HG03521 (cell line): ENCODE measurements at regions not wholly inside any gene's neighbourhood (a gene's known extent, or its start where the extent isn't known, plus 50 kb on each side); places are given as distances from the start of the nearest gene placed in this dataset.
"Not testable (repeated sequence)": the region's sequence is repeated elsewhere in the genome, so short reads cannot be mapped to it uniquely, and the experiment has no call there.

Experiments used
- ATAC-seq: cut with Tn5 transposase; IDR thresholded peaks from one replicate; pipeline ENCODE4 v1.9.1; 2021; ENCODE audit warnings: mild to moderate bottlenecking, moderate library complexity; ENCODE audit not compliant: unreplicated experiment

DNA sequence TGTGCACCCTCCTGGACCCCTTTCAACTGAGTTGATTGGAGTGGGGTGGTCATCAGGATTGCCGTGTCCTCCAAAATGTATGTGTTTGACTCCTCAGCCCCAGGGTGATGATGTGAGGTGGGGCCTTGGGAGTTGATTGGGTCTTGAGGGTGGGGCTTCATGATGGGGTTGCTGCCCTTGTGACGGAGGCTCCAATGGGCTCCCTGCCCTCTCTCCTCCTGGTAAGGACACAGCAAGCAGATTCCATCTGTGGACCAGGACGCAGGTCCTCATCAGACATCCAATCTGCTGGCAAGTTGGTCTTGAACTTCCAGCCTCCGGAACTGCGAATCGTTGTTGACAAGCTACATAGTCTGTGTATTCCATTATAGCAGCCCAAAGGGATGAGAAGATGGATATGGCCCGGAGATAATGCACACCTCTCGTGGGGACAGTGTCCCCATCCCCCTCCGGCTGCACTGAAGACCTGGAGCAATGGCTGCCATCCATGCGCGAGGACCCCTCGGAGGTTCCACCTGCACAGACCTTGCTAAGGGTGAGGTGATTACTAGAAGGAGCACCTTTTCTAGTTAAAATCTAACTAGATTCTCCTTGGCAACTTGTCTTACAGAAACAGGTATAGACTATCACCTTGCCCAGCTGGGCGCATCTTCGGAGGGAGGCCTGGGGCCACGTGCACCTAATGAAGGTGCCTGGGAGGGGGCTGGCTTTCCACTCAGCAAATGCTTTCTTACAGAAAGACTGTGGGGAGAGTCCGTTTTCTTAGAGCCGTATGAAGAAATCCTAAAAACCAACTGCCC, 75.7 kb upstream of the IRX4 start:
- ATAC-seq = no peak

DNA sequence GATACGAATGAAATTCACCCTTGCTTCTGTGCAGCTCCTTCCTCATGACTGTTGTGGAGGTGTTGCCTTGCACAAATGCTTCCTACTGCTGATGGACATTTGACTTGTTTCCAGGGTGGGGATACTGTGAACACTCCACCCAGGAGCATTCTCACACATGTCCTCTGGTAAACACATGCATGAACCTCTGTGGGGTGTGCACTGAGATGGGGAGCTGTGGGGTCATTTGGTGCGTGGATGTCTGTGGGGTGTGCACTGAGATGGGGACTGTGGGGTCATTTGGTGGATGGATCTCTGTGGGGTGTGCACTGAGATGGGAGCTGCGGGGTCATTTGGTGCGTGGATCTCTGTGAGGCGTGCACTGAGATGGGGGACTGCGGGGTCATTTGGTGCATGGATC, 72.9 kb upstream of the IRX4 start:
- no peak for ATAC-seq

DNA sequence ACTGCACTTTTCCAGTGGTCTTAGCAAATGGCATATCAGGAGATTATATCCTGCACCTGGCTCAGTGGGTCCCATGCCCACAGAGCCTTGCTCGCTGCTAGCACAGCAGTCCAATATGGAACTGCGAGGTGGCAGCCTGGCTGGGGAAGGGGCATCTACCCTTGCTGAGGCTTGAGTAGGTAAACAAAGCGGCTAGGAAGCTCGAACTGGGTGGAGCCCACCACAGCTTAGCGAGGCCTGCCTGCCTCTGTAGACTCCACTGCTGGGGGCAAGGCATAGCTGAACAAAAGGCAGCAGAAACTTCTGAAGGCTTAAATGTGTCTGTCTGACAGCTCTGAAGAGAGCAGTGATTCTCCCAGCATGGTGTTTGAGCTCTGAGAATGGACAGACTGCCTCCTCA, 71.0 kb upstream of the IRX4 start:
- ATAC-seq = not testable (repeated sequence)

DNA sequence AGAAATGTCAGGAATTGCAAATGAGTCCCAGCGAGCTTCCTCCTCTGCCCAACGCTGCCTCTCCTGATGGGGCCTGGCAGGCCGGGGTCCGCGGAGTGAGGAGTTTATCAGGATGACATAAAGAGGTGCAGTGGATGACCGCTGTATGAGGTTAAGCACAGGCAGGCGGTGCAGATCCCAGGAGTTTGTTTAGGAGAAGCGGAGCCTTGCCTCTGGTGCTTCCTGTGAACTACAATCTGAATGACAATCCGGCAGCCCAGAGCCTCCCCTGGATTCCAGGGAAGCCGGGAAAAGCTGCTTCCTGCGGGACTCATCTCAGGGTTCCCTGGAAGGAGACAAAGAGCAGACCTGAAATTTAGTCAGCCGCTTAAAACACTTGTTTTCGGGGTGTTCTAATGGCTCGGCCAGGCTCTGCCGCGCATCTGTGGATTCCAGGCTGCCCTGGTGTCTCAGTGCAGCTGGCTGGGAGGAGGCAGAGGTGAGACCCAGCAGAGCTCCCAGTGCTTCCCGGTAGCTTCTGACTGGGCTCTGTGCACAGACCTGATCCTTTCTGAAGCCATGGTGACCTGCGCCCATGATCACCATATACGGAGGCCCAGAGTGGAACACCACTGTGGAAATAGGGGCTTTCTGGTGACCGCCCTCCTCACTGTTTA, 69.8 kb upstream of the IRX4 start:
- no peak for ATAC-seq

DNA sequence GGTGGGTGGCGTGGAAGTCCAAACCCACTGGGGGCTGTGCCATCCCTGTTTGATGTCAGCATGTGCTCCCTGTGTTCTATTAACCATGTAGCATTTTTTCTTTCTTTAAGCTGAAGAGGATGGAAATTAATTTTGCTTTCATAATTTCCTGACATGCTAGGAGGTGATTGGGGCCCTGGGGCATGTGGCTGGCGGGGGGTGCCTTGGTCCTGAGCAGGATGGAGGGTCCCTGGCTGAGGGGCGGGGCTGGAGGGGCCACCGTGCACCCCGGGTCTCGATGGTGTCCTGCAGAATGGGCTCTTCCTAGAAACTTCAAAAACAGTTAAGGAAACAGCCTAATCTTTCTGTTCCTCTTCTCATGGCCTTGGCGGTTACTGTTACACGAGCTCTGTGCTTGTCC, 69.3 kb upstream of the IRX4 start:
- ATAC-seq = no peak

DNA sequence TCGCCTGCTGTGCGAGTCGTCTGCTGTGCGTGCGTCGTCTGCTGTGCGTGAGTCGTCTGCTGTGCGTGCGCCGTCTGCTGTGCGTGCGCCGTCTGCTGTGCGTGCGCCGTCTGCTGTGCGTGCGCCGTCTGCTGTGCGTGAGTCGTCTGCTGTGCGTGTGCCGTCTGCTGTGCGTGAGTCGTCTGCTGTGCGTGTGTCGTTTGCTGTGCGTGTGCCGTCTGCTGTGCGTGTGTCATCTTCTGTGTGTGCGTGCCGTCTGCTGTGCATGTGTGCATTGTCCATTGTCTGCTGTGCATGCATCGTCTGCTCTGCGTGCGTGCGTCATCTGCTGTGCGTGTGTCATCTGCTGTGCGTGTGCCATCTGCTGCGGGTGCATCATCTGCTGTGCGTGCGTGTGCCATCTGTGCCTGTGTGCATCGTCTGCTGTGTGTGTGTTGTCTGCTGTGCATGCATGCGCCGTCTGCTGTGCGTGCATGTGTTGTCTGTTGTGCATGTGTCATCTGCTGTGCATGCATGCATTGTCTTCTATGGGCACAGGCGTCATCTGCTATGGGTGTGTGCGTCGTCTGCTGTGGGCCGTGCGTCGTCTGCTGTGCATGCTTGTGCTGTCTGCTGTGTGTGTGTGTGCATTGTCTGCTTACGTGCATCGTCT, 68.6 kb upstream of the IRX4 start:
- ATAC-seq = no peak

DNA sequence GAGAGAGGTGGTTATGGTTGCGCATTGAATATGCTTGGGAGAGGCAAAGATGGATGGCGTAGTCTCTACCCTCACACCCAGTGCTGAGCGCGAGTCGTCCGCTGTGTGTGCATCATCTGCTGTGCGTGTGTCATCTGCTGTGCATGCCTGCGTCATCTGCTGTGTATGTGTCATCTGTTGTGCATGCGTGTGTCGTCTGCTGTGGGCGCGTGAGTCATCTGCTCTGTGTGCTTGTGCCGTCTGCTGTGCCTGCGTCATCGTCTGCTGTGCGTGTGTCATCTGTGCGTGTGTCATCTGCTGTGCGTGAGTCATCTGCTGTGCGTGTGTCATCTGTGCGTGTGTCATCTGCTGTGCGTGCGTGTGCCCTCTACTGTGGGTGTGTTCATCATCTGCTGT, 68.0 kb upstream of the IRX4 start:
- ATAC-seq = no peak

DNA sequence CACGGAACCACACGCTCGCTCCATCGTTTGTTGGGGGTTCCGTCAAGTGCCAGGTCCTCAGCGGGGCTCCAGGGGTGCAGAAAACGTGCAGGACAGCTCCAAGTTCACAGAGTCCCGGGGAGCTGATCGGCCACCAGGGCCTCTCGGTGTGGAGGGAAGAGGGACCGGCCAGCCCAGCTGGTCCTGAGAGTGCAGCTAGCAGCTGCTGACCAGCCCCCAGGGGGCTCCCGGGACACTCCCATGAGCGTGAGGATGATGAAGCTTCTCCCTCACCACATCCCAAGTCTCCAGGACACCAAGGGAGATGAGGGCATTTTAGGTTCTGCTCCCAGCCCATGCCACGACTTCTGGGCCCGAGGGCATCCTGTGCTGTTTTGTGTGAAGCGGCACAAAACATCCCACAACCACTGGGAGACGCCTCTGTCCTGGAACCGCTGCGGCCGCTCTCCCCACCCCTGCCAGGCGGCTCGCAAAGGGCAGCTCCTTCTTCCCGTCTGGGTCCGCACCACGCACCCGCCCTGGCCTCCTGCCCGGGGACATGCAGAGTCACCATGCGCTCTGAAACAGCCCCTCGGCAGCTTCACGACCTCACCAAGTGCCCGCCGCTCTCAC, 67.5 kb upstream of the IRX4 start:
- no peak for ATAC-seq

DNA sequence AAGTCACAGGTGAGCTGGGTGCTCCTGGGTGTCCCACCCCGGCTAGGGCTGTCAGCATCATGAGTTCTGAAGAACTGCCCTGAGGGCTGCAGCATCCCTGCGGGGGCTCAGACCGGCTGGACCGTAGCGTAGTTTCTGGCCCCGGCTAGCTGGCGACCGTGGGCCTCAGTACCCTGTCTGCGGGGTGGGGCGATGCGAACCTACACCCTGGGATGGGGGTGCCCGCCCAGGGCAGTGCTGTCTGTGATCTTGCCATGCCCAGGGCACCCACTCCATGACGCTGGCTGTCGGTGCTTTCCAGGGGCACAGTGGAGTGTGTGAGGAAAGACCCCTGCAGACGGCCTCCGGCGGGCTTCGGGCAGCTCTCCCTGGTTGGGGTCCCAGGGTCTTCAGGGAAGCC, 66.5 kb upstream of the IRX4 start:
- no peak for ATAC-seq

DNA sequence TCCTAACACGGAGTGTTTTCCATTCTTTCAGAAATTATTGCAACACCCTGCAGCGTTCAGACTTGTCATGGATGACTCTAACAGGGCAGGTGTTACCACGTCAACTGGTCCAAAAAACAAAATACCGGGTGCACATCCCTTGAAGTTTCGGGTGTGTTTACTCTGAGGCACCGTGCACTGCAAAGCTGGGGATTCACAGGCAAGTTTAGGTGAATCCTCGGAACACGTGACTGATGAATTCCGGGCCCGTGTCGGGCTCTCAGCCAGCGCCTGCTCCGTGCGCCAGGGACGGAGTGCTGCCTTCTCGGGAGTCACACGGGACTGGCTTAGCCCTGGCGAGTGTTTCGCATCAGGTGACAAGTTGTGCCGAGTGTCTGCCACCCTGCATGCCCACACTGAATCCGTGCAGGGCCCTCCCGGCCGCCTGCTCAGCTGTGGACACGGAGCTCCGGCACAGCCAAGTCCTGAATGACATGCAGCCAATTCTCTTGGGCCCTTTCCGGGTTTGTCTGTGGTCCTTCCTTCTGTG, 66.0 kb upstream of the IRX4 start:
- ATAC-seq = no peak

DNA sequence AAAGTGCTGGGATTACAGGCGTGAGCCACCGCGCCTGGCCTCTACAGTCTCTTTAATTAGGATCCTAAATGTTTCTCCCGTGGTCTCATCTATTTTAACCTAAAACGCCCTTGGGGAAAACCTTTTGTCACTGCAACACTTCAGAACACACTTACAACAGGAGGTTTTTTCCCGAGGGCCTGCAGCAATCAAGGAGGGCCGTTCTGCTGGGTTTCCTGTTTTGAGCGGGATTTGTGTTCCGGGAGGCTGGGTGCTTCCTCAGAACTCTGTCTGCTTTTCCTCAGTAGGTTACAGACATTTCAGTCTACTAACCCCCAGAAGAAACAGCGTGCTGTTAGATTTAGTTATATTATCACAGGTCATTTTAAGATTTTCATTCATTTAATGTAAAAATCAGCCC, 65.4 kb upstream of the IRX4 start:
- no peak for ATAC-seq

DNA sequence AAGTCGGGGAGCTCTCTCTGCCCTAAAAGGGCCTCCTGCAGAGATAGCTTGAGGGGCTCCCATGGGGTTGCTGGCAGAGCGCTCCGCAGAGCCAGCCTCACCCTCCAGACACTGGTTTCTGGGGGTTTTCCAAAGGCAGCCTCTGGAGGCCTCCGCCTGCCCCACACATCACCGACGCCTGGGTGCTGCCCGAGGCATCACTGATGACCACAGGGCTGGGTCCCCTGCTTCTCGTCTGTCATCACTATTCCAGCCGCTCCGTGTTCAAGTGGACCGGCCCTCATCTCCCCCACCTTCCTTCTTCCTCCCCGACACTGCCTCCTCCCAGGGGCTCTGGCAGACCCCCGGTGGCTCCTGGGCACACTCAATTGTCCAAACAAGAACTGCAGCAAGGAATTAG, 64.1 kb upstream of the IRX4 start:
- no peak for ATAC-seq

DNA sequence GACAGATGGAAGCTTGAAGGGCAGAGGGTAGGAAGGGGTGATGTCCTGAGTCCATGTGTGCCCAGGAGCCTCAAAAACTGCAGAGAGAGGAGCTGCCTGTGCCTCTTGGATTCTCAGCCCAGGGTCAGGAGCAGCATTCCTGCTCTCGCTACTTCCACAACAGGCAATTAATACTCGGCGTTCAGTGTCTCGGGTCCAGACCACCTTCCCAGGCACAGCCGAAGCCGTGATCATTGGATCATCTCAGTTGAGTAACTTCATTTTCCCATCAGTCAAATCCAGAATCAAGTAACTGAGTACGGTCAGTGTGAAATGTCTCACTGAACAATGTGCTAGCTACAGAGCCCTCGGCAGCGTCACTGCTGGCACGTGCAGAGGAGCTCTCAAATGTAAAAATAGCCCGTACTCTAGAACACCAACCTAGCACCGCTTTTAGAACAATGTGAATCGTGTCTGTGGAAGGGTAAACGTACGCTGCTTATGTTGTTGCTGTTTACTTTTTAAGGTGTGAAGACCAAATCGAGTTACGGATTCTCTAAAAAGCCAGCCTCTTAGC, 63.5 kb upstream of the IRX4 start:
- ATAC-seq = no peak

DNA sequence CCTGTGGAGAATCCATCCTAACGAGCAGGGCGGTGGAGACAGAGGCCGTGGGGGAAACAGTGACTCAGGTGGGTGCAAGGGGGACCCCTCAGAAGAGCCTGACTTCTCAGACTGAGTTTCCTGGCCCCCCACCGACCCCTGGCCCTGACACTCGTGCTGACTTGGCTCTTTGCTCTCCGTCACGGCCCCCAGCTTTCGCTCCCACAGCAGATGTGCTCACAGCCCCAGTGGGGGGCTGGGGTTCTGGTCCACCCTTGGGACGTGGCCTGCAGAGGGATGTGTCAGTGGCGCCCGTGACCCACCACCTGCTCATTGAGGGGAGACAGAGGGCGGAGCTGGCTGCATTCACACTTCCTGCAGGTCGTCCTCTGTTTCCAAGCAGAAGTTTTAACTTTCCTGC, 62.9 kb upstream of the IRX4 start:
- ATAC-seq = no peak

DNA sequence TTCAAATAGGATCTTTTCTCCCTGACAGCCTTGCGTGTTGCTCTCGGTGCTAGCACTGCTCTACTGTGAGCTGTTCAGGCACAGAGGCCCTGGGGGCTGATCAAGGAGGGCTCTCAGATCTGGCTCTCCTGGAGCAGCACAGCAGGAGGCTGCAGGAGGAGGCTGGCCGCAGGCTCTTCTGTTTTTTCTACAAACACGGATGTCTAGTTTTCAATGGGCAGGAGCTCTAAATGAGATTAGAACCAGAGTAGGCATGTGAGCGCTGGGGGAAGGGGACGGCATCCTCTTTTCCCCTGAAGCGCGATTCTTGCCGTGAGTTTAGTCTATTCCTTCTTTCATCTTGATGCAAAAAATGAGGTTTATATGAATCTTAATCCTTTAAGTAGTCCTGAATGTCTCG, 61.7 kb upstream of the IRX4 start:
- no peak for ATAC-seq

DNA sequence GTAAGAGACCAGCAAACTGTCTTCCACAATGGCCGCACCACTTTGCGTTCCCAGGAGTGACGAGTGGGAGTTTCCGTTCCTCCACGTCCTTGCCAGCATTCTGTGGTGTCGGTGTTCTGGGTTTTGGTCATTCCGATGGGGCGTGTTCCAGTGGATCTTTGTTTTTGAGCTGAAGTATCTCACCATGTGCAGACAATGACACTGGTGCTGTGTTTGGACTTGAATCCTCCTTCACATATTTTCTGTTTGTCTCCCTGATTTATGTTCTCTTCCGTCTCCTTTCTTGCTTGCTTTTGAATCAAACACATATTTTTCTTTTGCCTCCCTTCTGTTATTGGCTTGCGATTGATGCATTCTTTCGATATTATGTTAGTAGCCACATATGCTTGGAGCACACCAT, 60.8 kb upstream of the IRX4 start:
- ATAC-seq = no peak

DNA sequence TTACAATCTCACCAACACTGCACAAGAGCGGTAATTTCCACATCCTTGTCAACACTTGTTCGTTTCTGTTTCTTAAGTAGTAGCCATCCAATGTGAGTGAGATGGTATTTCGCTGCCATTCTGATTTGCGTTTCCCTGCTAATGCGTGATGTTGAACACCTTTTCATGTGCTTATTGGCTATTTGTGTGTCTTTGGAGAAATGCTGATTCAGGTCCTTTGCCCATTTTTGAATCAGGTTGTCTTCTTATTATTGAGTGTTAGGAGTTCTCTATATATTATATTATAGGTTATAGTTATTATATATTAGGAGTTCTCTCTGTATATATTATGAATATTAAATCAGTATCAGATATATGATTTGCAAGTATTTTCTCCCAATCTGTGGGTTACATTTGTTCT, 59.9 kb upstream of the IRX4 start:
- ATAC-seq = no peak

DNA sequence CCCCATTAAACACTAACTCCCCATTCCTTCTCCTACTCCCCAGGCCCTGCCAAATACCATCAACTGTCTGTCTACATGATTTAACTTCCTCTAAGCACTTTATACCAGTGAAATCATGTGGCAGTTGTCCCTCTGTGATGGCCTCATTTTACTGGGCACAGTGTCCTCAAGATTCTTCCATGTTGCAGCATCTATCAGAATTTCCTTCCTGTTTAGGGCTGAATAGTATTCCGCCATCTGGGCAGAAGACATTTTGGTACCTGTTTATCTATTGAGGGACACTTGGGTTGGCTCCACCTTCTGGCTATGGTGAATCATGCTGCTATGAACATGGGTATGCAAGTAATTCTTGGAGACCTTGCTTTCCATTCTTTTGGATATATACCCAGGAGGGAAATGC, 59.4 kb upstream of the IRX4 start:
- ATAC-seq = no peak

DNA sequence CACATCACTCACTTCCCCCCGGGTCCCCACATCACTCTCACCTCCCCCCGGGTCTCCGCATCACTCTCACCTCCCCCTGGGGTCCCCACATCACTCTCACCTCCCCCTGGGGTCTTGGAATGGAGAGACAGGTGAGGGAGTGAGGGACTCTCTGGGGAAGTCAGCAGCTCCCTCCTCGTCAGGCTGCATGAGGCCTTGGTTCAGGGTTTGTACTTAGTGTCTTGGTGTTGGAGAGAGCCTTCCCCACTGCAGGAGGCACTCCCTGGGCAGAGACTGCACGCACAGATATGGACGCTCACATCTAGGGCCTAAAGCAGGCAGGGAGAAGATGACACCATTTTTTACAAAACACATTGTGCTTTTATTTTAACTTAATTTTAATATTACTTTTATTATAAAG, 56.5 kb upstream of the IRX4 start:
- ATAC-seq = no peak

DNA sequence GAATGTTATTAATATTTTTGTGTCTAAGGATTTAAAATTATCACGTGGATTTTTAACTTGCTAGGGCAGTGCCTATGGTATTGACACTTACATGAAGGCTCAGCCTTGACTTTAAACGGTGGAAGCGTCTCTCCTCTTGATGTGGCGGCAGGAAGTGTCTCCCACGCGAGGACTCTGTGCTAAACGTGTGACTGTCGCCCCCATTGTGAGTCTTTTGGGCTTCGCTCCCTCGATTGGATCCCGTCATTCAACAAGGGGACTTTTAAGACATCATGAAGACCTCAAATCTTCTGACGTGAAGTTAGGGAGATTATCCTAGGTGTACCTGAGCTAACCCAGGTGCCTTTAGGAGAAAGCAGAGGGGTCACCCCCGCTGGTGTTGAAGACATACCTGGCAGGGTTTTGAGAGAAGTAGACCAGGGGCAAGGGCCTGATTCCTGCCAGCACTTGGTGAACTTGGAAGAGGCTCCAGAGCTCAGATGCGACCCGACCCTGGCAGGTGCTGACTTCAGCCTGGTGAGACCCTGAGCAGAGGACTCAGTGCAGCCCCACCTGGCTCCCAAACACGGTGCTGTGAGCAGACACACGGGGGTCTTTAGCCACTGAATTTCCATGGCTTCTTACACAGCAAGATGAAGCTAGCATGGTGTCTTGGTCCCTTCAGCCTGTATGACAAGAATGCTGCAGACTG, 55.7 kb upstream of the IRX4 start:
- ATAC-seq = no peak

DNA sequence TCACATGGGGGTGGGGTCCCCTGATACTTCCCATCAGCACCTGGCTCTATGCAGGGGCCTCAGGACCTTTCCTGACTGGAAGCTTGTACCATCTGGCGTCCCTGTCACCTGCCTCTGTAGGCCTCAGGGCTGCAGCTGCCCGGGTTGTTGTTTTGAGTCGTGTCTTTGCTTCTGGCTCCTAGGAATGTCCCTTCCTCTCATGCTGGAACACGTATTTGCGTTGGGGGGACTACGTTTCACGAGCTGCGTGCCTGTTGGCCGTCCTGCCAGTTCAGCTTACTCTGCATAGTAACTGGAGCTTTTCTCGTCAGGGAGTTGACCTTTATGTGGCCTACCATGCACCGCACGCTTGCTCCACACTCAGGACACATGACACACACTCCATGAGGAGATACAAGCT, 54.9 kb upstream of the IRX4 start:
- ATAC-seq = no peak
